Neural progenitor cell (in vitro differentiated cells): ENCODE measurements at regions not wholly inside any gene's neighbourhood (a gene's known extent, or its start where the extent isn't known, plus 50 kb on each side); places are given as distances from the start of the nearest gene placed in this dataset.

Experiments used
- DNase-seq: peaks from one replicate; pipeline ENCODE4 v3.0.0-alpha.2; 2016; ENCODE audit warnings: low spot score
- H2AFZ ChIP-seq: fragments of 200-600 bp; sonication (generic); replicated peaks from 2 replicates; pipeline ENCODE4 v1.6.1; 2016; ENCODE audit warnings: antibody characterized with exemption
- H3F3A ChIP-seq: fragments of 200-600 bp; sonication (generic); 2 replicates; pipeline ENCODE4 v1.6.1; 2016; ENCODE audit warnings: antibody characterized with exemption, low read depth
- H3K27ac ChIP-seq: fragments of 200-600 bp; sonication (generic); 2 replicates; pipeline ENCODE4 v1.5.1; 2016; ENCODE audit warnings: mild to moderate bottlenecking
- H3K27me3 ChIP-seq: fragments of 200-600 bp; sonication (generic); 2 replicates; pipeline ENCODE4 v1.6.1; 2016; ENCODE audit warnings: mild to moderate bottlenecking, moderate library complexity
- H3K36me3 ChIP-seq: fragments of 200-600 bp; sonication (generic); 2 replicates; pipeline ENCODE4 v1.5.1; 2016
- H3K4me1 ChIP-seq: fragments of 200-600 bp; sonication (generic); 2 replicates; pipeline ENCODE4 v1.6.1; 2016; ENCODE audit warnings: mixed run types
- H3K4me2 ChIP-seq: fragments of 200-600 bp; sonication (generic); 2 replicates; pipeline ENCODE4 v1.6.1; 2016
- H3K4me3 ChIP-seq: fragments of 200-600 bp; sonication (generic); 2 replicates; pipeline ENCODE4 v1.5.1; 2016
- H3K79me2 ChIP-seq: fragments of 200-600 bp; sonication (generic); 2 replicates; pipeline ENCODE4 v1.6.1; 2016; ENCODE audit warnings: low read depth
- H3K9ac ChIP-seq: fragments of 200-600 bp; sonication (generic); 2 replicates; pipeline ENCODE4 v1.6.1; 2016
- H3K9me3 ChIP-seq: fragments of 200-600 bp; sonication (generic); 2 replicates; pipeline ENCODE4 v1.5.1; 2016; ENCODE audit warnings: low read depth
- H4K20me1 ChIP-seq: fragments of 200-600 bp; sonication (generic); 2 replicates; pipeline ENCODE4 v1.6.1; 2016; ENCODE audit warnings: low read depth
- H3K27ac Mint-ChIP-seq: 3 replicates; pipeline ENCODE4 v1.8.0; 2021; ENCODE audit warnings: mixed read lengths
- H3K27me3 Mint-ChIP-seq: 2 replicates; pipeline ENCODE4 v1.8.0; 2022; ENCODE audit warnings: low read depth, mild to moderate bottlenecking, inconsistent platforms, moderate library complexity, mixed read lengths; ENCODE audit not compliant: insufficient read depth
- H3K36me3 Mint-ChIP-seq: 3 replicates; pipeline ENCODE4 v1.8.0; 2021; ENCODE audit warnings: mixed read lengths
- H3K4me1 Mint-ChIP-seq: 3 replicates; pipeline ENCODE4 v1.8.0; 2021; ENCODE audit warnings: mixed read lengths
- H3K4me3 Mint-ChIP-seq: 3 replicates; pipeline ENCODE4 v1.8.0; 2021; ENCODE audit warnings: mild to moderate bottlenecking, moderate library complexity, mixed read lengths
- H3K9me3 Mint-ChIP-seq: 3 replicates; pipeline ENCODE4 v1.8.0; 2020; ENCODE audit warnings: mixed read lengths
- CTCF ChIP-seq: fragments of 200-600 bp; sonication (generic); IDR thresholded peaks from 2 replicates; pipeline ENCODE4 v1.5.1; 2017; ENCODE audit warnings: antibody characterized with exemption, mild to moderate bottlenecking
- EZH2 ChIP-seq: fragments of 200-600 bp; sonication (generic); IDR thresholded peaks from 2 replicates; pipeline ENCODE4 v1.6.1; 2017; ENCODE audit warnings: antibody characterized with exemption, mild to moderate bottlenecking, moderate library complexity
- EZH2phosphoT487 ChIP-seq: fragments of 200-600 bp; sonication (generic); IDR thresholded peaks from 2 replicates; pipeline ENCODE4 v1.6.1; 2017; ENCODE audit warnings: antibody characterized with exemption

GRCh38 chr2:39923455-39923854 lies 144.4 kb upstream of the THUMPD2 start:
- Histone ChIP-seq H3K4me1 (no peaks in the 10 kb centered on the region), H4K20me1 (no peaks in the 10 kb centered on the region), H3K36me3 (no peaks in the 10 kb centered on the region), H3F3A (no peaks in the 10 kb centered on the region), H3K4me3 (no peak overlapping the region), H3K27me3 (no peaks in the 10 kb centered on the region), H3K27ac (no peak overlapping the region), H2AFZ (no peak overlapping the region), H3K9me3 (no peaks in the 10 kb centered on the region), H3K9ac (no peak overlapping the region), H3K79me2 (no peaks in the 10 kb centered on the region), H3K4me2 (no peak overlapping the region)
- Mint-ChIP-seq H3K4me3 (no peak overlapping the region), H3K36me3 (no peaks in the 10 kb centered on the region), H3K9me3 (no peaks in the 10 kb centered on the region), H3K27ac (no peak overlapping the region), H3K4me1 (no peaks in the 10 kb centered on the region), H3K27me3 (no peaks in the 10 kb centered on the region)
- TF ChIP-seq CTCF, result no peak
- TF ChIP-seq EZH2phosphoT487, result no peak
- no peak for TF ChIP-seq EZH2
- no peak for DNase-seq

DNA sequence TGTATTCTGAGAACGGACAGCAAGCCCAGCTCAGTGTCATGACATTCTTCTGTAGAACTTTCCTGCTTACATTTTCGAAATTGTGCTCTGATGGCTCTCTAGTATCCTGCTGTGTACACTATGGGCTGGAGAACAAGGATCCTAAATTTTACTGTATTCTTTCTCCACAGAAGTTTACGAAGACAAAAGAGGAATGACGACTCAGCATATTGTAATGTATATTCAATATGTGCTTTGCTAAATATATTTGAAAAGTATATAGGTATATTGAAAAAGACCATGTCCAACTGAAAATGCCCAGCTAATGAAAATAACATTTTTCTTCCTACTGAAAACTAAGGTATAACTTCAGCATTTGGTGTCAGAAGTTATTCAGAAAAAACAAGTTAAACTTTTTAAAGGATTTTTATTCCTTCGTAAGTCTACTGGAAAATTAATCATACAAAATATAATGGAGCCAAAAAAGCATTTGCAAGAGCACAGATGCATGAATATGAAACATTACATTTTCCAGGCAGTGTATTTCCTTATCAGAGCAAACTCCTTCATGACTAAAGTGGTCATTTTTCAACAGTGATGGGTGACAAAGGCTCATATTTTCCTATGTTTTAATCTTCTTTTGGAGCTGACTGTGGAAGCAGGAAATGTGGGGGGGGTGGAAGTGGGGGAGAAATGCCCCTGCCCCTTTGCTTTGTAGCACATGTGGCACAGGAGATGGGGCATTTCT lies 143.8 kb upstream of the THUMPD2 start:
- no peak overlapping the region for H3K27ac ChIP-seq
- no peaks in the 10 kb centered on the region for H4K20me1 ChIP-seq
- Mint-ChIP-seq H3K9me3 (no peaks in the 10 kb centered on the region), H3K36me3 (no peaks in the 10 kb centered on the region), H3K27ac (no peak overlapping the region), H3K4me3 (no peak overlapping the region), H3K4me1 (no peaks in the 10 kb centered on the region), H3K27me3 (no peaks in the 10 kb centered on the region)
- H3K9ac ChIP-seq, result no peak overlapping the region
- no peaks in the 10 kb centered on the region for H3F3A ChIP-seq
- H3K79me2 ChIP-seq, result no peaks in the 10 kb centered on the region
- H2AFZ ChIP-seq, result no peak overlapping the region
- H3K36me3 ChIP-seq, result no peaks in the 10 kb centered on the region
- no peak overlapping the region for H3K4me2 ChIP-seq
- no peaks in the 10 kb centered on the region for H3K4me1 ChIP-seq
- no peaks in the 10 kb centered on the region for H3K9me3 ChIP-seq
- no peak for TF ChIP-seq EZH2
- TF ChIP-seq CTCF, result no peak
- TF ChIP-seq EZH2phosphoT487, result no peak
- H3K4me3 ChIP-seq, result no peak overlapping the region
- DNase-seq, result no peak
- H3K27me3 ChIP-seq, result no peaks in the 10 kb centered on the region

- H3K4me2 ChIP-seq, result no peak overlapping the region
- Mint-ChIP-seq H3K4me1 (no peaks in the 10 kb centered on the region), H3K36me3 (no peaks in the 10 kb centered on the region), H3K9me3 (no peaks in the 10 kb centered on the region), H3K4me3 (no peak overlapping the region), H3K27ac (no peak overlapping the region), H3K27me3 (no peaks in the 10 kb centered on the region)
- TF ChIP-seq EZH2phosphoT487 (no peak), CTCF (no peak), EZH2 (no peak)
- H2AFZ ChIP-seq, result no peak overlapping the region
- no peaks in the 10 kb centered on the region for H3K4me1 ChIP-seq
- no peaks in the 10 kb centered on the region for H3K9me3 ChIP-seq
- no peak overlapping the region for H3K4me3 ChIP-seq
- no peak overlapping the region for H3K27ac ChIP-seq
- no peaks in the 10 kb centered on the region for H3K79me2 ChIP-seq
- no peaks in the 10 kb centered on the region for H3K36me3 ChIP-seq
- no peak for DNase-seq
- no peak overlapping the region for H3K9ac ChIP-seq
- H3K27me3 ChIP-seq, result no peaks in the 10 kb centered on the region
- H4K20me1 ChIP-seq, result no peaks in the 10 kb centered on the region
- no peaks in the 10 kb centered on the region for H3F3A ChIP-seq
Observed at GRCh38 chr2:39920307-39920801, 141.3 kb upstream of the THUMPD2 start.
